GM23248 (cell line): ENCODE measurements at regions not wholly inside any gene's neighbourhood (a gene's known extent, or its start where the extent isn't known, plus 50 kb on each side); places are given as distances from the start of the nearest gene placed in this dataset.

Experiments
- DNase-seq: peaks from one replicate; pipeline ENCODE4 v3.0.0-alpha.2; 2015
- H2AFZ ChIP-seq: fragments of 200-600 bp; sonication (generic); 2 replicates; pipeline ENCODE4 v1.6.1; 2016; ENCODE audit warnings: antibody characterized with exemption
- H3F3A ChIP-seq: fragments of 200-600 bp; sonication (generic); 2 replicates; pipeline ENCODE4 v1.6.1; 2016; ENCODE audit warnings: mild to moderate bottlenecking, antibody characterized with exemption, mixed run types; ENCODE audit not compliant: insufficient read depth
- H3K27ac ChIP-seq: fragments of 200-600 bp; sonication (generic); 2 replicates; pipeline ENCODE4 v1.5.1; 2016; ENCODE audit warnings: mild to moderate bottlenecking
- H3K27me3 ChIP-seq: fragments of 200-600 bp; sonication (generic); replicated peaks from 2 replicates; pipeline ENCODE4 v1.6.1; 2016; ENCODE audit warnings: mild to moderate bottlenecking; ENCODE audit not compliant: insufficient read depth
- H3K36me3 ChIP-seq: fragments of 200-600 bp; sonication (generic); 2 replicates; pipeline ENCODE4 v1.6.1; 2016; ENCODE audit warnings: low read depth, mild to moderate bottlenecking
- H3K4me1 ChIP-seq: fragments of 200-600 bp; sonication (generic); 2 replicates; pipeline ENCODE4 v1.6.1; 2016; ENCODE audit warnings: mild to moderate bottlenecking; ENCODE audit not compliant: insufficient read depth
- H3K4me2 ChIP-seq: fragments of 200-600 bp; sonication (generic); one replicate; pipeline ENCODE4 v1.6.1; 2016; ENCODE audit warnings: mild to moderate bottlenecking; ENCODE audit not compliant: unreplicated experiment
- H3K4me3 ChIP-seq: fragments of 200-600 bp; sonication (generic); 2 replicates; pipeline ENCODE4 v1.5.1; 2016; ENCODE audit warnings: mild to moderate bottlenecking
- H3K79me2 ChIP-seq: fragments of 200-600 bp; sonication (generic); 2 replicates; pipeline ENCODE4 v1.6.1; 2016; ENCODE audit warnings: mild to moderate bottlenecking; ENCODE audit not compliant: insufficient read depth
- H3K9ac ChIP-seq: fragments of 200-600 bp; sonication (generic); 2 replicates; pipeline ENCODE4 v1.6.1; 2016; ENCODE audit warnings: mild to moderate bottlenecking
- H3K9me2 ChIP-seq: fragments of 200-600 bp; sonication (generic); 2 replicates; pipeline ENCODE4 v1.6.1; 2016; ENCODE audit warnings: mixed run types, mild to moderate bottlenecking, moderate library complexity; ENCODE audit not compliant: insufficient read depth
- H3K9me3 ChIP-seq: fragments of 200-600 bp; sonication (generic); one replicate; pipeline ENCODE4 v1.6.1; 2017; ENCODE audit warnings: low read depth
- H4K20me1 ChIP-seq: fragments of 200-600 bp; sonication (generic); 2 replicates; pipeline ENCODE4 v1.6.0; 2016; ENCODE audit not compliant: insufficient read depth
- EZH2 ChIP-seq: fragments of 200-600 bp; sonication (generic); IDR thresholded peaks from 2 replicates; pipeline ENCODE4 v1.6.1; 2018; ENCODE audit warnings: antibody characterized with exemption, mild to moderate bottlenecking; ENCODE audit not compliant: insufficient read depth, poor library complexity, severe bottlenecking
- EZH2phosphoT487 ChIP-seq: fragments of 200-600 bp; sonication (generic); IDR thresholded peaks from 2 replicates; pipeline ENCODE4 v1.6.1; 2018; ENCODE audit warnings: antibody characterized with exemption, moderate library complexity, mild to moderate bottlenecking, low read depth; ENCODE audit not compliant: insufficient read depth
- WGBS, 2 experiments: methylation state at CpG; one replicate each; pipeline ENCODE4 v1.1.6; 2015 to 2017; ENCODE audit warnings: low lambda C conversion rate in 2 of 2, low coverage in 1 of 2; ENCODE audit errors: missing lambda C conversion rate in 2 of 2; 5-methylcytosine and 5-hydroxymethylcytosine counted together
- in situ Hi-C: fragments of 300-500 bp; cut with MboI; formaldehyde crosslinking; loops from 2 replicates; pipeline ENCODE4 v1.15.0; 2020

- no peaks in the 10 kb centered on the region for H4K20me1 ChIP-seq
- H3K9me2 ChIP-seq = no peaks in the 10 kb centered on the region
- no peaks in the 10 kb centered on the region for H3K9me3 ChIP-seq
- DNase-seq = no peak
- TF ChIP-seq EZH2phosphoT487 = no peak
- no peak for TF ChIP-seq EZH2
- no peak overlapping the region for H3K4me2 ChIP-seq
- peaks cover 43% of the 10 kb centered on the region for H3K27me3 ChIP-seq
- H3K4me1 ChIP-seq = peaks cover 8% of the 10 kb centered on the region
- WGBS, 2 experiments = 65 to 82% methylated on average over 1 of the region's 1 CpG
- no peaks in the 10 kb centered on the region for H3F3A ChIP-seq
- no peak overlapping the region for H2AFZ ChIP-seq
- H3K27ac ChIP-seq = no peak overlapping the region
- H3K79me2 ChIP-seq = no peaks in the 10 kb centered on the region
- in situ Hi-C loops = no loop called here
- no peaks in the 10 kb centered on the region for H3K36me3 ChIP-seq
- no peak overlapping the region for H3K9ac ChIP-seq
- H3K4me3 ChIP-seq = no peak overlapping the region
Observed at GRCh38 chr4:26213317-26213716, 107.5 kb upstream of the RBPJ start.

GRCh38 chr4:26214994-26215393 lies 105.8 kb upstream of the RBPJ start:
- H3K4me3 ChIP-seq = no peak overlapping the region
- TF ChIP-seq EZH2phosphoT487 (no peak), EZH2 (no peak)
- H3K27ac ChIP-seq = no peak overlapping the region
- no peak overlapping the region for H3K4me2 ChIP-seq
- H3K9me2 ChIP-seq = no peaks in the 10 kb centered on the region
- H3K4me1 ChIP-seq = peaks cover 16% of the 10 kb centered on the region
- H3K79me2 ChIP-seq = no peaks in the 10 kb centered on the region
- H3K9ac ChIP-seq = no peak overlapping the region
- H3K27me3 ChIP-seq = peaks cover 28% of the 10 kb centered on the region
- in situ Hi-C loops = no loop called here
- no peak overlapping the region for H2AFZ ChIP-seq
- no peaks in the 10 kb centered on the region for H3K9me3 ChIP-seq
- no peak for DNase-seq
- no peaks in the 10 kb centered on the region for H4K20me1 ChIP-seq
- no peaks in the 10 kb centered on the region for H3K36me3 ChIP-seq
- H3F3A ChIP-seq = no peaks in the 10 kb centered on the region

- DNase-seq = no peak
- 66 to 71% methylated on average over 5 to 7 of the region's 7 CpGs for WGBS, 2 experiments
- Histone ChIP-seq H3K27ac (no peak overlapping the region), H3K4me2 (no peak overlapping the region), H3K36me3 (no peaks in the 10 kb centered on the region), H3F3A (no peaks in the 10 kb centered on the region), H4K20me1 (no peaks in the 10 kb centered on the region), H3K9ac (no peak overlapping the region), H3K9me3 (no peaks in the 10 kb centered on the region), H3K79me2 (no peaks in the 10 kb centered on the region), H3K4me3 (no peak overlapping the region), H3K4me1 (peaks cover 22% of the 10 kb centered on the region), H3K27me3 (peaks cover 24% of the 10 kb centered on the region), H2AFZ (no peak overlapping the region), H3K9me2 (no peaks in the 10 kb centered on the region)
- in situ Hi-C loops = no loop called here
- TF ChIP-seq EZH2 = no peak
- no peak for TF ChIP-seq EZH2phosphoT487
Observed at GRCh38 chr4:26215725-26216124, 105.1 kb upstream of the RBPJ start.

- Histone ChIP-seq H3K4me2 (peak overlapping the region; percentile 71), H2AFZ (peak overlapping the region; percentile 67), H3K9me2 (no peaks in the 10 kb centered on the region), H3K36me3 (no peaks in the 10 kb centered on the region), H3K79me2 (no peaks in the 10 kb centered on the region), H3K4me3 (no peak overlapping the region), H3K27ac (peak overlapping the region; percentile 13; the same call in 1 of the 2 replicates), H3K27me3 (peaks cover 17% of the 10 kb centered on the region; the same call in 1 of the 2 replicates), H3K9me3 (no peaks in the 10 kb centered on the region), H3K4me1 (peaks cover 24% of the 10 kb centered on the region), H4K20me1 (no peaks in the 10 kb centered on the region), H3F3A (no peaks in the 10 kb centered on the region), H3K9ac (peak overlapping the region; percentile 43; the same call in 1 of the 2 replicates)
- no peak for DNase-seq
- 74 to 76% methylated on average over 6 of the region's 6 CpGs for WGBS, 2 experiments
- no peak for TF ChIP-seq EZH2
- TF ChIP-seq EZH2phosphoT487 = no peak
- in situ Hi-C loops = no loop called here
Observed at GRCh38 chr4:26217481-26217880, 103.3 kb upstream of the RBPJ start.
